OCI-LY7 (cell line): ENCODE measurements at regions not wholly inside any gene's neighbourhood (a gene's known extent, or its start where the extent isn't known, plus 50 kb on each side); places are given as distances from the start of the nearest gene placed in this dataset.

Experiments used
- BruUV-seq: library from RNA; stranded (reverse); fragments of 400-500 nt; replicated peaks from 2 replicates; lab custom pipeline; 2021; lab: Mats Ljungman, UMichigan
- CTCF ChIA-PET: fragments of 300-600 bp; sonication (Branson Sonifier 250); formaldehyde crosslinking; loops from one replicate; lab custom pipeline; 2022; ENCODE audit warnings: antibody characterized with exemption; ENCODE audit not compliant: unreplicated experiment; lab: Charles Lee
- POLR2A ChIA-PET: fragments of 300-600 bp; sonication (Branson Sonifier 250); formaldehyde crosslinking; loops from one replicate; lab custom pipeline; 2022; ENCODE audit warnings: antibody characterized with exemption; lab: Charles Lee
- DNase-seq: peaks from one replicate; pipeline ENCODE4 v3.0.0-alpha.2; 2015; ENCODE audit warnings: low spot score
- H2AFZ ChIP-seq: fragments of 200-600 bp; sonication (generic), shearing (Covaris generic); 2 replicates; pipeline ENCODE4 v1.6.1; 2014; ENCODE audit warnings: mild to moderate bottlenecking, antibody characterized with exemption, low read length, moderate library complexity
- H3K27ac ChIP-seq: fragments of 200-600 bp; sonication (generic); 2 replicates; pipeline ENCODE4 v1.5.1; 2014; ENCODE audit warnings: mixed run types, low read depth, mild to moderate bottlenecking, moderate library complexity, low read length, inconsistent platforms; ENCODE audit not compliant: poor library complexity, severe bottlenecking
- H3K36me3 ChIP-seq: fragments of 200-600 bp; sonication (generic); 2 replicates; pipeline ENCODE4 v1.6.1; 2014; ENCODE audit warnings: mild to moderate bottlenecking, antibody characterized with exemption, low read length, moderate library complexity, mixed read lengths; ENCODE audit not compliant: insufficient read depth
- H3K4me1 ChIP-seq: fragments of 200-600 bp; sonication (generic); 2 replicates; pipeline ENCODE4 v1.5.1; 2014; ENCODE audit warnings: mild to moderate bottlenecking, low read length; ENCODE audit not compliant: insufficient read depth, poor library complexity, severe bottlenecking
- H3K4me2 ChIP-seq: fragments of 200-600 bp; sonication (generic); 2 replicates; pipeline ENCODE4 v1.6.1; 2014; ENCODE audit warnings: mild to moderate bottlenecking, low read length
- H3K4me3 ChIP-seq: fragments of 200-600 bp; sonication (generic); 2 replicates; pipeline ENCODE4 v1.5.1; 2014; ENCODE audit warnings: mild to moderate bottlenecking, low read depth, low read length; ENCODE audit not compliant: poor library complexity, severe bottlenecking
- H3K79me2 ChIP-seq: fragments of 200-600 bp; sonication (generic); 2 replicates; pipeline ENCODE4 v1.6.1; 2016; ENCODE audit warnings: low read depth, mild to moderate bottlenecking, low read length, moderate library complexity, mixed read lengths; ENCODE audit not compliant: insufficient read depth
- H3K9me2 ChIP-seq: fragments of 200-600 bp; sonication (generic); 2 replicates; pipeline ENCODE4 v1.6.1; 2016; ENCODE audit warnings: mild to moderate bottlenecking, low read length, mixed read lengths; ENCODE audit not compliant: insufficient read depth
- H3K9me3 ChIP-seq: fragments of 200-600 bp; sonication (generic); 2 replicates; pipeline ENCODE4 v1.6.1; 2014; ENCODE audit warnings: mild to moderate bottlenecking, mixed run types, low read length, mixed read lengths
- H4K20me1 ChIP-seq: fragments of 200-600 bp; sonication (generic); 2 replicates; pipeline ENCODE4 v1.6.1; 2014; ENCODE audit warnings: mild to moderate bottlenecking, antibody characterized with exemption, low read length, moderate library complexity, mixed read lengths; ENCODE audit not compliant: insufficient read depth
- EZH2phosphoT487 ChIP-seq: fragments of 200-600 bp; sonication (generic); IDR thresholded peaks from 2 replicates; pipeline ENCODE4 v1.6.1; 2018; ENCODE audit warnings: low read depth, borderline replicate concordance, mild to moderate bottlenecking, mixed run types, antibody characterized with exemption, low read length, moderate library complexity, mixed read lengths
- intact Hi-C: fragments of 100-400 bp; cut with micrococcal nuclease; formaldehyde crosslinking; loops from one replicate; pipeline ENCODE4 v1.10.0; 2022; ENCODE audit not compliant: unreplicated experiment
- TF ChIP-seq, protein P1 (sequence below): fragments of 200-600 bp; sonication (generic); conservative IDR thresholded peaks from 2 replicates; pipeline ENCODE4 v1.5.1; 2014; ENCODE audit warnings: mild to moderate bottlenecking, antibody characterized with exemption, low read length, moderate library complexity, mixed read lengths

GRCh38 chr6:51474022-51474975 lies 613.1 kb downstream of the PKHD1 start:
- H3K4me2 ChIP-seq = no peak overlapping the region
- H3K9me2 ChIP-seq = no peaks in the 10 kb centered on the region
- no TSS peak for BruUV-seq
- no peaks in the 10 kb centered on the region for H4K20me1 ChIP-seq
- H3K9me3 ChIP-seq = no peaks in the 10 kb centered on the region
- intact Hi-C loops = no loop called here
- no peak for DNase-seq
- H3K79me2 ChIP-seq = no peaks in the 10 kb centered on the region
- ChIA-PET CTCF (no interaction called here), POLR2A (interaction anchor here (0.7 to 0.9 kb wide), 2 partner anchors 10 to 510 kb away, joined by 3 to 4 read pairs; no protein-coding TSS in a partner anchor)
- H3K27ac ChIP-seq = no peak overlapping the region
- TF ChIP-seq EZH2phosphoT487 = no peak
- TF ChIP-seq, protein P1, sequence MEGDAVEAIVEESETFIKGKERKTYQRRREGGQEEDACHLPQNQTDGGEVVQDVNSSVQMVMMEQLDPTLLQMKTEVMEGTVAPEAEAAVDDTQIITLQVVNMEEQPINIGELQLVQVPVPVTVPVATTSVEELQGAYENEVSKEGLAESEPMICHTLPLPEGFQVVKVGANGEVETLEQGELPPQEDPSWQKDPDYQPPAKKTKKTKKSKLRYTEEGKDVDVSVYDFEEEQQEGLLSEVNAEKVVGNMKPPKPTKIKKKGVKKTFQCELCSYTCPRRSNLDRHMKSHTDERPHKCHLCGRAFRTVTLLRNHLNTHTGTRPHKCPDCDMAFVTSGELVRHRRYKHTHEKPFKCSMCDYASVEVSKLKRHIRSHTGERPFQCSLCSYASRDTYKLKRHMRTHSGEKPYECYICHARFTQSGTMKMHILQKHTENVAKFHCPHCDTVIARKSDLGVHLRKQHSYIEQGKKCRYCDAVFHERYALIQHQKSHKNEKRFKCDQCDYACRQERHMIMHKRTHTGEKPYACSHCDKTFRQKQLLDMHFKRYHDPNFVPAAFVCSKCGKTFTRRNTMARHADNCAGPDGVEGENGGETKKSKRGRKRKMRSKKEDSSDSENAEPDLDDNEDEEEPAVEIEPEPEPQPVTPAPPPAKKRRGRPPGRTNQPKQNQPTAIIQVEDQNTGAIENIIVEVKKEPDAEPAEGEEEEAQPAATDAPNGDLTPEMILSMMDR = no peak
- H3K4me3 ChIP-seq = no peak overlapping the region
- H2AFZ ChIP-seq = no peak overlapping the region
- no peaks in the 10 kb centered on the region for H3K4me1 ChIP-seq
- H3K36me3 ChIP-seq = no peaks in the 10 kb centered on the region

GRCh38 chr6:51477711-51478311 lies 609.6 kb downstream of the PKHD1 start:
- TF ChIP-seq EZH2phosphoT487 = no peak
- TF ChIP-seq, protein P1 = no peak
- no peaks in the 10 kb centered on the region for H3K9me2 ChIP-seq
- intact Hi-C loops = no loop called here
- POLR2A ChIA-PET = no interaction called here
- CTCF ChIA-PET = no interaction called here
- H2AFZ ChIP-seq = no peak overlapping the region
- no peaks in the 10 kb centered on the region for H3K9me3 ChIP-seq
- no peaks in the 10 kb centered on the region for H3K79me2 ChIP-seq
- no peaks in the 10 kb centered on the region for H3K36me3 ChIP-seq
- no peak overlapping the region for H3K4me2 ChIP-seq
- H4K20me1 ChIP-seq = no peaks in the 10 kb centered on the region
- BruUV-seq = no TSS peak
- no peaks in the 10 kb centered on the region for H3K4me1 ChIP-seq
- no peak overlapping the region for H3K4me3 ChIP-seq
- no peak for DNase-seq
- no peak overlapping the region for H3K27ac ChIP-seq
